Fibroblast of skin of abdomen (primary cell): ENCODE measurements at regions not wholly inside any gene's neighbourhood (a gene's known extent, or its start where the extent isn't known, plus 50 kb on each side); places are given as distances from the start of the nearest gene placed in this dataset.
A peak's percentile ranks its signal among the peaks of the same experiment; 100 is the strongest.
"Not testable (repeated sequence)": the region's sequence is repeated elsewhere in the genome, so short reads cannot be mapped to it uniquely, and the experiment has no call there.

Experiments used
- DNase-seq: peaks from one replicate; pipeline ENCODE4 v3.0.0-alpha.2; 2013

DNA sequence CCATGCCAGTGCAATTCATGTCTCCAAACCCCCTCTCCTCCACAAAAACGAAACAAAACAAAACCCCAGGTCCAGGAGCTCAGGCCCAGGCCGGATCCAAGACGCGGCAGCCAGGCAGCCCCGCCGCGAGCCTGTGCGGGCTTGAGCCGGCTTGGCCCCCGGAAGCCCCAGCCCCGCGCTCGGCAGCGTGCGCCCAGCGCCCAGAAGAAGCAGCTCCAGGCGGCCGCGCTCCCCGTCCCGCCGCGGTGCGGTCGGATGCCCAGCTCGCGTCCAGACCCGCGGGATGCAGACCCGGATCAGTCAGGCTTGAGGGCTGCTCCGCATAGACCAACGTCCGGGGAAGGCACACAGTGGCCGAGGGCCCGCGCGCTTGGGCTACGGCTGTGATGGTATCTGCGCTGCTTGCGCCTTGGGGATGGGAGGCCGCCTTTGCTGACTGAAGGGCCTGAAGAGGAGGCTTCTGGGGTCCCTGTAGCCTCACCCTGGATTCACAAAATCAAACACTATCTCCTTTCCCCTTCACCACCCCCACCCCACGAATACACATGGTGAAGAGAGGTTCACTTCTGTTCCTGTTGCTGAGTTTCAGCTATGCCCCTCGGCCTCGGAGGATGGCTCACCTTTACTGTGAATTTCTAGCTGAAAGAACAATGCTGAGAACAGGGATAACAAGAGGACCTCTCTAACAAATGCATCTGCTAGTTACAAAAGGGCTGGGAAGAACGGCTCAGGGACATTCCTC is 79.9 kb upstream of the EN2 start:
- peak; percentile 20 for DNase-seq

DNA sequence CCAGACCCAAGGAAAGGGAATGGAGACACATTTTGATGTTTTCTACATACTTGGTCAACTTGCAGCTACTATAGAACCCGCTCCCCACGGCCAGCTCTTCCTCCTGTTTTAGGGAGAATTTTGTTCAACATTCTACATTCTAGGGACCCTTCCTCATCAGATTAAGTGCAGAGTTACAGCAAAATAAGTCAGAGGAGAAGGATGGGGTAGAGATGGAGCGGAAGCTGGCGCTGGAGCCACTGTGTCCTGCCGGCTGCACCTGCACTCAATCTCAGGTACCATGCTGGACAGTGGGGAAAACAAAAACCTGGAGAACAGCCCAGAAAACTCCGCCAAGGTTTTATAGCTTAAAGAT is 79.4 kb upstream of the EN2 start:
- DNase-seq: no peak

DNA sequence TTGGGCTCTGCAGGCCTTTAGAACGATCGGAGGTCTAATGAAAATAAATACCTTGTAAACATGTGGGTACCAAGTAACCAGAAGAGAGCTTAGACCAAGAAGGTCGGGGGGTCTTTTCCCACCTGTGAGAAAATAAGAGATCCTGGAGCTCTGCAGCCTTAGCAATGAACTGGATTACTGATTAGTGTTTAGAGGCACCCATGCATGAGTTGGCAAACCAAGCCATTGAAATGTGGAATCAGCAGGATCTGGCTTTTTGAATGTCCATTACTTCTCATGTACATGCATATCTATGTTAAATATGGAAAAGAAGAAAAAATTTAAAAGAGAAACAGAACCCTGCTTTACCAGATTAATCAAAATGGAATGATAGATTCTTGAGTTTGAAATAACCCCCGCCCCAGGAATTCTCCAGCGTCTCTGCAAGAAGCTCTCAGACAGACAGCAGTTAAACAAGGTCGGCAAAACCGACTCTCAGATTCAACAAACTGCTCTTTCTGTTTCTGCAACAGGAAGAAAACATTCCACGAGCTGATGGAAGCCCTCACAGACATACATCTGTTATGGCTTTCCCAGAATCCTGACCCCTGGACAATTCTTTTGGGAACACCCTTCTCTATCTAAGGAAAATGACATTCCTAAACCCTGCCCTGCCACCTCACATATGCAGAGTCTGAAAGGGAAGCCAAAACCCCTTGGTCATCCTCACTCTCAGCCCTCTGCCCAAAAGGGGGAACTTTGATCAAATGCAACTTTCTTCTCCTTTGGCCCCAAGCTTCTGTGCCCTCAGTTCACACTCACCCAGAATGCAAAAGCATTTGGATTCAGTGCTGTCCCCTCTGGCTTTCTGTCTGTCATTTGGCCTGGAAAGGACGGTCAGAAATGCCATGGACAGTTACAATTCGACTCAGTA is 78.7 kb upstream of the EN2 start:
- no peak for DNase-seq

DNA sequence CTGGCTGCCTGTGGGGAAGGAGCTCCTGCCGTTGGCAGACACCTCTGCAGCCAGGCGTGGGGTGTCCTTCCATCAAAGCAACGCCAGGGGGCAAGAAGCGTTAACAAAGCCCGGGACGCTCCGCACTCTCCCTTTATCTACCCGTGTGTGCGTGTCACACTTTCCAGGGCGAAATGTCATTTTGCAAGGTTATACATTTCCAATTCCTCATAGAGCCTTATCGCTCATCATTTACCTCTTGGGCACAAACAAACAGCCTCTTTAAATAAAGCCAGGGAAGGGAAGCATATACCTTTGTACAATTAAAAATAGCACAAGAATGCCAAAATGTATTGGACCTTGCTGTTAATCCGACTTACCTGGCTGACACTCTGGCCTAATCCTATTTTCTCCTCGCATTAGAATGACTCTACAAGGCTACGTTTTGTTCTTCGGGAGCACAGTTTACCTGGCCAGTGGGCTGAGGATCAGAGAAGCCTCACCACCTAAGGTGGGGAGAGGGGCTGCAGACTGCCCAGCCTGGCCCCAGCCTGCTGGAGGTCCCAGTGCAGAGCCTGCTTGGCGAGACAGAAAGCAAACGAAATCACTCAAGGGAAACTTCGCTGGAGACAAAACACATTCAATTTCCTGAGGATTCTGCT is 77.6 kb upstream of the EN2 start:
- peak; percentile 51 for DNase-seq

DNA sequence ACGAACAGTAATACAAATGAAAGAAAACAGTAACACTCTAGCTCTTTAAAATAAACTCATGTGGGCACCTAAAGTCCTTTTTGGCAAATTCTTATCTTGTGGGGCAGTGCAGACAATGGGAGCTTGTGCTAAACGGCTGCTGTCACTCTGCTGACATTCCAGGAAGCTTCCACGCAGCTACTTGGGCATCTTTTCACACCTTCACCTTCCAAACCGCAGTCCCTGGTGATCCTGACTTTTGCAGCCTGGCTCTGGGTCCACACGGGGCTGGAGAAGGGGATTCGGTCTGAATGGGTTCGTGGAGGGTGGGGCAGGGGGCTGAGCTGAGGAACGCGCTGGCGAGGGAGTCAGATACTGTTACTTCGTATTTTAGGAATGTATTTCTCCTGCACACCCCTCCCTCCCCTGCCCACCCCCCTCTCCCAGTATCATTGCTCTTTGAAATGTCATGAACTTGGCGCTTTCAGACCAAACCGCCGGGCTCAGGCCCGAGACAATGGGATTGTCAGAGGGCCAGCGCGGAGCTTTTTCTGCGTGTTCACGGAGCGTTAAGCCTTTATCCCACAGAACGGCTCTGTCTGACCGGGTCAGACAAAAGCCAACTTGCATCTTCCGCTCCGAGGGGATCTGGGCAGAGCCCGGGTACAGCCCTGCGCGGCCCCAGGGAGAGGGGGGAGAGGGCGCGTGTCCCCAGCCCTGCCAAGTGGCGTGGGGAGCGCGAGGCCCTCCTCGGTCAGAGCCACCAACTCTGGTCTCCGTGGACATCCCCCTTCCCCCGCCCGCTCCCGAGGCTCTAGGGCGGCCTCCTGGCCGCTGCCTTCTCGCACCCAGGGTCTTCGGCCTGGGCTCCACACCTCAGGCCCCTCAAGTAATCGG is 76.7 kb upstream of the EN2 start:
- no peak for DNase-seq

DNA sequence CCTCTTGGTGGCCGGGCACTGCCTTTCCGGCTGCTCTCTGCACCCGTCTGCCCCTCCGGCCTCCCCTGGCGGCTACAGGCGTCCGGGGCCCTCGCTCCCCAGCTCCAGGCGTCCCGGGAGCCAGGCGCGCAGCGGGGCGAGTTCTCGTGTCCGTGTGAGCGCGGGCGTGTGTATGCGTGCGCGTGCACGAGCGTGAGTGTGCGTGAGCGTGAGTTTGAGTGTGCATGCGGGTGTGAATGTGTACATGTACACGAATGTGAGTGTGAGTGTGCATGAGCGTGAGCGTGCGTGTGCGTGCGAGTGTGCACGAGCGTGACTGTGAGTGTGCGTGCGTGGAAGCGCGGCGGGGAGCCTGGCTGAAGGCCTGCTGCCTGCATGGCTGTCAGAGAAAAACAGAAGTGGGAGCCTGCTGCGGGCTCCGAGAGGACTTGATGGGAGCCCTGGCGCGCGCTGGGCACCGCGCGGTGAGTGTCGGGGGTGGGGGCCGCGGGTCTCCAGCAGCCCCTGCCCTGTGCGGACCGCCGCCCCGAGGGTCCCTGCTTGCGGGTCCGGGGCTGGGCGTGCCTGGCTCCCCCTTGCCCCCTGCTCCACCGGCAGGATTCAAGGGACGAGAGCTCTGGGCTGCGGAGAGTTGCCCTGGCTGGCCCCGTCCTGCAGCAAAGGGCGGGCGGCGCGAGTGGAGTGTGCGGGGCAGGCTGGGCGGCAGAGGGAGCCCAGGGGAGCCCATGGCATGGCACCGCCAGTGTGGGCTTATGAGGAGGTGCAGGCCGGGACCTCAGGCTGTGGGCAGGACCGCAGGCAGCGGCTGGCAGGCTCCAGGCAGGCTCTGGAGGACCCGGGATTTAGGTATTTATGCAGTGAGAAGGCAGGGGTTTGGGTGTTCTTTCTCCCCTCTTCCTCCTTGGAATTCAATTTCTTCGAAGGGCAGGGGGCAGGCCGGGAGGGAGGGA is 75.8 kb upstream of the EN2 start:
- no peak for DNase-seq

DNA sequence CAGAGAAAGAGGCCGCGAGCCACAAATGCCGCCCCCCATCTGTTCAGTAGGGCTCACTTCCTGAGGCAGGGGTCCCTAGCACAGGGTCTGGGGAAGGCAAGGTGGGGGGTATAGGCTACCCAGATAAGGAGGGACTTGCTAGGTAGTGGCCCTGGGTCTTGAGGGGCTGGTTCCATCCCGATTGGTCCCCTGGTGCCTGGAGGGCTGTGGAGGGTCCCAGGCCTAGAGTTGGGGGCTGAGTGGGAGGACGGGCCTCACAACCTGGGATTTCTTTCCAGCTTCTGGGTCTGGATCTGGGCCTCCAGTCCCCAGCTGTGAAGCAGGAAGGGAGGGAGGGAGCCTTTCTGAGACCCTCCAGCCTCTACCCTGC is 75.1 kb upstream of the EN2 start:
- DNase-seq: no peak

DNA sequence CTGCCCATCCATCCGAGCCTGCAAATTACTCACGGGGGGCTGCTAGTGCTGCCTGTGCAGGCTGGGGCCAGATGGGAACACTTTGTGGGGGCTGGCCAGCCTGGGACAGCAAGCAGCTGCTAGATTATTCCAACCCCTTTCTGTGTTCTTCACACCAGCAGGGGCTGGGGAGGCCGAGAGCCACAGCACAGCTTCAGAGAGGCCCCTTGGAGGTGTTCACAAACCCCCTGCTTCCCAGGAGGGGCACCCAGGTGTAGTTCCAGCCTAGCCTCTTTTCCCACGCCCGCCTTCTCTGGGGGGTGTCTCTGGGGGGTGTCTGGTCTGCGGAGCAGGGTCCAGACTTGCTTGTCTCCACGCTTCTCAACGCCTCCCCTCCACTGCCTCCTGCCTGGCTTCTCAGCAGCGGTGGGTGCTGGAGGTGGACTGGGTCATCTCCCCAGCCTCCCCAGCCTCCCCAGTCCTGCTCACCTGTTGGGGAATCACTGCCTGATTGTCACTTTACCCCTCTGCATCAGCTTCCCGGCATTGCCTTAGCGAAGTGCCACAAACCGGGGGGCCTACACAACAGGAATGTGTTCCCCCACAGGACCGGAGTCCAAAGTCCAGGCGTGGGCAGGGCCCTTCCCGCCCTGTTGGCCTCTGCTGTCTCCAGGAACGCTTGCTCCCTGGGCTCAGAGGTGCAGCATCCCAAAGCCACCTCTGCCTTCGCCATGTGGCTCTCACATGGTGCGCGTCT is 74.0 kb upstream of the EN2 start:
- DNase-seq: no peak

DNA sequence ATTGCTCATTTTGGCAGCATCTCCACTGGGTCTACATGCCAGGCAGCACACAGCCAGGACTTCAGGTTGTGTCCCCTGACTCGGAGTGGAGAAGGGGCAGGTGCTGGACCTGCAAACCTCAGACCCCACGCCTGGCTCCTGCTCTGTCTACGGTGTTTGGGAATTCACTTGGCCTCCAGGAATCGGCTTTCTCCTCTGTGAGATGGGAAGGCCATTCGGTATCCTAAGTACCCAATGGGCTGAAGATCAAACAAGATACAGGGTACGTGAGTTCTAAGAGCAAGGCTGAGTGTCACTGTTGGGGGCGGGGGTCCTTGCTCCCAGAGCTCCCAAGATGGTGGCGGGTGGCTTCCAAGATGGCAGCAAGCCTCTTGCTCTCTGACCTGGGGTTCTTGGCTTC is 73.2 kb upstream of the EN2 start:
- DNase-seq: no peak

DNA sequence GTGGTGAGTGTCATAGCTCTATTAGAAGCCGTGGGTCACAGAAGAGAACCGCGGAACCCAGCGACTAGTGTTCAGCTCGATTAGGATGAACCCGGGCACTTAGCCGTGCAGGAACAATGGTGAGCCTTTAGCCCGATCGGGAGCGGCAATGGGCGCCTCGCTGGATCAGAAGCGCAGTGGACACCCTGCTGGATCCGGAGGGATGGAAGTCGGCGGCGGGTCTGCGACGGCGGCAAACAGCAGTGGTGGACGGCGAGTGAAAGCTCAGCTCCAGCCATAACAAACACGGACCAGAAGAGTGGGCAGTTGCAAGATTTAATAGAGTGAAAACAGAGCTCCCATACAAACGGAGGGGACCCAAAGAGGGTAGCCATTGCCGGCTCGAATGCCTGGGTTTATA is 72.7 kb upstream of the EN2 start:
- not testable (repeated sequence) for DNase-seq

DNA sequence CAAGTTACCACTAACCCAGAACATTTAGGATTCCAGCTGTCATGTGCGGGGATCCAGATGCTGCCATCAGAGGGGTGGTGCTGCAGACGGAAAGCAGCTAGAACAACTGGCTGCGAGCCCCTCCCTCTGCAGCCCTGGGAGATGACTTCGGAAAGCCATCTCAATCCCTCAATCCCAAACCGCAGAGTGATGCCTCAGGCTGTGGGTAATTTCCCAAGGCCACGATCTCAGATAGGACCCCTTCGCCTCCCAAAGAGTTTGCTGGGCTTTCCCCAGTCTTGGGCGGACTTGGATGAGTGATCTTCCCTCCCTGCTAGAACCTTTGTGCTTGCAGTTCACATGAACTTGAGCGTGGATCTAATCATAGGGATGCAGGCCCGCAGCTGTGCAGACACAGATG is 71.3 kb upstream of the EN2 start:
- DNase-seq: no peak

DNA sequence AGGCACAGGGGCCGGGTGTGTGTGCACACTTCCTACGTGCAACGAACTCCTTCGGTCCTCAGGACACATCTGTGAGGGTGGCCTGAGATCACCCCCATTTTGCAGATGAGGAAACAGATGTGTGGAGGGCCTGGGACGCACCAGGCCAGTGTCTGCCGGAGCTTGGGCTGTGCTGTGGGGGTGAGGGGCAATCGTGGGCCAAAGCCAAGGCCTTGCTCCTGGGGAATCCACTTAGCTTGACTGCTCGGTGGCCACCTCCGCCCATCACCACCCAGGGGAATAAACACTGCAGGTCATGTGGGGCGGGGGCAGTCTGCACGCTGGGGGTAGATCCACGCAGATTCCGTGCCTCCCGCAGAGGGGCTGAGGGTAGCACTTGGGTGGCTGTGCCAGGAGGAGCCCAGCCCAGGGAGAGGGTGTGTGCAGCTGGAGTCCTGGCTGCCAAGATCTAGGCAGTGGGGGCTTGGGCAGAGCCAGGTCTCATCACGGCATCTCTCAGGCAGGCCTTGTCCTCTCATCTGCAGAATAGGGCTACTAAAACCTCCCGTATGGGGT is 70.8 kb upstream of the EN2 start:
- no peak for DNase-seq

DNA sequence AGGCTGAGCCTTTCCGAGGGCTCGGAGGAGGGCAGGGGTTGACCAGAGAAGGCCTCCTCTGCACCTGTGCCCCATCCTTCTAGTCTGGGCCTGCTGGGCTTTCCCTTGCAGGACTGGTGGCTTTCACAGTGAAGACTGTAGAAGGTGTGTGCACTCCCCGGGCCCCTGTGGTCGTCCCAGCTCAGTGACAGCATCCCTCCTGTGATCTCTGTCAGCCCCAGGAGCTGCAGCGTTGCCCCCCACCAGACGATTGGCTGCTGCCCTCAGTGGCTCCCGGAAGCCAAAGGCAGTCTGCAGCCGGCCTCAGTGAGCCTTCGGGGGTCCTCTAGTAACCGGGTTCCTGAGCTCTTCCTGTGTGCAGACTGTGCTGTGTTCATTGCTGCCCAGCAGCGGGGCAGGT is 69.4 kb upstream of the EN2 start:
- no peak for DNase-seq

DNA sequence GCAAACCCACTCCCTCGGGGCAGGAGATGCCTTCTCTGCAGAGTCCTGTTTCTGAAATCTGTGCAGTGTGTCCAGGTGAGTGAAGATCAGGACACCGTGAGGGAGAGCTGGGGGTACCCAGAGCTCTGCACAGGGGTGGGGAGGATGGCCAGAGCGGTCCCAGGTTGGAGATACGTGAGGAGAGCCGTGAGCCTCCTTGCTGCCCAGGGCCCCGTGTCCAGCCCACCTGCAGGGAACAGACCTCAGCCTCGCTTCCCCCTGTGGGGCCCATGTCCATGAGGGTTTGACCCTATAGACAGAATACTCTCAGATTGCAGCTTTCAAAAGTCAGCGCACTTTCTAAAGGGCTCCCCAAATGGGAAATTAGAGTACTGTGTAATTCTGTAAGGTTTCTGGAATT is 66.5 kb upstream of the EN2 start:
- DNase-seq: no peak

DNA sequence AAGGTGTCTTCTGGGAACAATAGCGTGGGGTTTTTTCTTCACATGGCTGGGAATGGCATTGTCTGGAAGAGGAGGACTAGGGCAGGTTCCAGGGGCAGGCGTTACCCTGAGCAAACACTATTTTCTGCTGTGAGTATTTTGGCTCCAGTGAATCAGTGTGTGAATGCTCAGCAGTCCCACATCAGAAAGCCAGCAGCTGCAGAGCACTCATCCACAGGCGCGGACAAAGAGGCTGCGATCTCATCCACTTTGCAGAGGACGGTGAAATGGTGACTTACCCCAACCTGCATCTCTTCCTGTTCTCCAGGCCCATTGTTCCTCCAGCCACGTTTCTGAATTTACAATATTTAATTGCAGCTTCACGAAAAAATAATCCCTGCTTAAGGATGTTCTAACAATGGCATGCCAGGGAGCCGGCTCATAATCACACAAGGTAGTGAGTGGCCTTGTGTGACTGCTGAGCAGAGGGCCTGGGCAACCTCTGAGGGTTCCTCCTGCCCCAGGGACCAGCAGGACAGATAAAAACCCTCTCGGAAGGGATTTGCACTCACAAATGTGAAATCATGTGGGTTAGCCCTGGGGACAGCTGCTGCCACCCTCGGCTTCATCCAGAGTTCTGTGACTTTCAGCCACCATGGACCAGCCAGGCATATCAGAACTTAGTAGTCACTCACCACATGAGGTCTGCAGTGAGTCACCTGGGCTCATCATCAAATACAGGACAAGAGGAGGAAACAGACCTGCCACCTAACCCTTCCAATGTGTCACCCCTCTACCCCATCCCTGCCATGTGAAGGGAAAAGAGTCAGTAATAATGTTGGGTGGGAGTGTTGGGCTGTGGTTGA is 65.0 kb upstream of the EN2 start:
- DNase-seq: no peak

DNA sequence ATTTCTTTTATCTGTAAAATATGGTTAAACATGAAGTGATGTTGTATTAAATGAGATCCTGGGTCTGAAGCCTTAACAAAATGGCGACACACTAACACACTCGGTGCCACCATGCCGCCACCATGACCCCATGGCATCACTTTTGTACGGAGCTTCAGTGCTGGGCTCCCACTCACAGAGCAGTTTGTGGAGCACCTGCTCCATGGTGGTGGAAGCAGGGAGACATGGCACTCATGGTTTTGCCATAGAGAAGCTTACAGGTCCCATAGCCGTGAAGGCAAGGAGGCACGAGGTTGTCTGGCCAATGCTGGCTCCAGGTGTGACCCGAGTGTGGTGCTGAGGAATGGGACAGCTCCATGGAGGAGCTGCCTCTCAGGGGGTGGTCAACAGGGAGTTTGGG is 63.5 kb upstream of the EN2 start:
- no peak for DNase-seq

DNA sequence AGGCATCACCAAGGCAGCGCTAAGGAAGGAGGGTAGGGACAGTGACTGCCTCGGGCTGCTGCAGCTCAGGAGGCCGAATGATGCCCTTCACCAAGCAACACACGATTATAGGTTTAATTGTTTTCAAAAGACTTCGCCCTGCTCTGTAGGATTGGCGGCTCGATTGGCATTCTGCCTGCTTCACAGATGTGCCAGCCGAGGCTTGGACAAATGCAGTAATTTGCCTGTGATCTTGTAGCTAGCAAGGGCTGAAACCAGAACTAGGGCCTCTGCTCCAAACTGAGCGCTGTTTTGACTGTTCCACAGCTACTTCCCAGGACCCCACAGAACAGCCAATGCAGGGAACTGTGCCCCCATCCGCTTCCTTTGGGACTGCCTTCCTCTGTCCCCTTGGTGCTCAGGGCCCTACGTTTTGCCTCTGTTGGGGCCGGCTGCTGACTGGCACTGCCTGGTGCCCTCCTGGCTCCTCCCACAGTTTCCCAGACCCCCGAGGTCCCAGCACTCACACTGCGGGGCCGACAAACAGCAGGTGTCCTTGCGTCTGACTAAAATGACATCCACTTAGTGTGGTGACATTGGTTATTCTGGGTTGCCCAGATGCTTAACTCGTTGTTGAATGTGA is 62.6 kb upstream of the EN2 start:
- DNase-seq: no peak

DNA sequence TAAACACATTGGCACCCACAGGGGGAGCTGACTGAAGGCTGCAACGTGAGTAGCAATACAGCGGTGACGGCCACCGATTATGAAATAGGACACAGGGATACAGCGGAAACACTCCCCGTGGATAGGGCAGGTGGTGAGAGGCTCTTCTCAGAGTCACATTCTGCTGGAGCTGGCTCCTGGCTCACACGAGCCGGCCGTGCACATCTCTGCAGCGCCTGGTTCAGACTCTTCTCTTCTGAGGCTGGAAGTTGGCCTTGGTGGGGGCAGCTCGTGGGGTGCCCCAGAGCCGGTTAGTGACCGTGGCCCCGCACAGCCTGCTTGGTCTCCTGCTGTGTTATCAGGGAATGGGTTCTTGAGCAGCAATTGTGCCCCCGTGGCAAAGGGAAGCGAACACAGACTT is 61.3 kb upstream of the EN2 start:
- DNase-seq: no peak
